ENCODE measurements at regions not wholly inside any gene's neighbourhood (a gene's known extent, or its start where the extent isn't known, plus 50 kb on each side); places are given as distances from the start of the nearest gene placed in this dataset.

DNA sequence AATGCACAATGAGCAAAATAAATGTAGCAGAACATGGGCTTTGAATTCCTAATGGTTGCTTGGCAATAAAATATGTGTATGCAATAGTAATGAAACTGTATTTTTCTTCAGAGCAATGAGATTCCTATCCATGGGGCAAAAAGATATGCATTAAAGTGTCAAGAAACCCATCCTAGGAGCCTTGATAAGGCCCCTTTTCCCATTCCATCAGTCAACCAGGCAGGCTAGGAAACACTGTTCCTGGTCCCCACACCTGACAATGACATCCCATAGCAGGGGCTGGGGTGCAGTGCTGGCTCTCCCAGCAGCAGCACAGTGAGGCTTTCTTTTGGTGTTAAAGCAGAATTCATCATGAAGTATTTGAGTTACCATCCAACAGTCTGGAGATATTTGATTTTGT is 113.3 kb upstream of the AGTR1 start:
- TF ChIP-seq CTCF (IDR thresholded peaks at IDR 0.05 in 2 of 3, conservative IDR thresholded peaks at IDR 0.05 in 1 of 3; ENCODE audit: control insufficient read depth in 2 of 3, extremely low read depth in 1 of 3, insufficient read depth in 1 of 3, low read depth in 3 of 3, low read length in 3 of 3) (no peak), CHD2 (IDR thresholded peaks at IDR 0.05; ENCODE audit: borderline replicate concordance, low read depth, low read length) (no peak), SREBF2 (IDR thresholded peaks at IDR 0.05; ENCODE audit: low read length) (no peak), PBX3 (IDR thresholded peaks at IDR 0.05; ENCODE audit: insufficient replicate concordance, low read depth, low read length) (no peak), DPF2 (IDR thresholded peaks at IDR 0.05) (no peak), CREB1 (IDR thresholded peaks at IDR 0.05; ENCODE audit: low read depth) (no peak), IKZF1 (conservative IDR thresholded peaks at IDR 0.05) (no peak)
- TF ChIP-seq, protein P1, sequence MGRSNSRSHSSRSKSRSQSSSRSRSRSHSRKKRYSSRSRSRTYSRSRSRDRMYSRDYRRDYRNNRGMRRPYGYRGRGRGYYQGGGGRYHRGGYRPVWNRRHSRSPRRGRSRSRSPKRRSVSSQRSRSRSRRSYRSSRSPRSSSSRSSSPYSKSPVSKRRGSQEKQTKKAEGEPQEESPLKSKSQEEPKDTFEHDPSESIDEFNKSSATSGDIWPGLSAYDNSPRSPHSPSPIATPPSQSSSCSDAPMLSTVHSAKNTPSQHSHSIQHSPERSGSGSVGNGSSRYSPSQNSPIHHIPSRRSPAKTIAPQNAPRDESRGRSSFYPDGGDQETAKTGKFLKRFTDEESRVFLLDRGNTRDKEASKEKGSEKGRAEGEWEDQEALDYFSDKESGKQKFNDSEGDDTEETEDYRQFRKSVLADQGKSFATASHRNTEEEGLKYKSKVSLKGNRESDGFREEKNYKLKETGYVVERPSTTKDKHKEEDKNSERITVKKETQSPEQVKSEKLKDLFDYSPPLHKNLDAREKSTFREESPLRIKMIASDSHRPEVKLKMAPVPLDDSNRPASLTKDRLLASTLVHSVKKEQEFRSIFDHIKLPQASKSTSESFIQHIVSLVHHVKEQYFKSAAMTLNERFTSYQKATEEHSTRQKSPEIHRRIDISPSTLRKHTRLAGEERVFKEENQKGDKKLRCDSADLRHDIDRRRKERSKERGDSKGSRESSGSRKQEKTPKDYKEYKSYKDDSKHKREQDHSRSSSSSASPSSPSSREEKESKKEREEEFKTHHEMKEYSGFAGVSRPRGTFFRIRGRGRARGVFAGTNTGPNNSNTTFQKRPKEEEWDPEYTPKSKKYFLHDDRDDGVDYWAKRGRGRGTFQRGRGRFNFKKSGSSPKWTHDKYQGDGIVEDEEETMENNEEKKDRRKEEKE (IDR thresholded peaks at IDR 0.05): no peak
- TF ChIP-seq, protein P2, sequence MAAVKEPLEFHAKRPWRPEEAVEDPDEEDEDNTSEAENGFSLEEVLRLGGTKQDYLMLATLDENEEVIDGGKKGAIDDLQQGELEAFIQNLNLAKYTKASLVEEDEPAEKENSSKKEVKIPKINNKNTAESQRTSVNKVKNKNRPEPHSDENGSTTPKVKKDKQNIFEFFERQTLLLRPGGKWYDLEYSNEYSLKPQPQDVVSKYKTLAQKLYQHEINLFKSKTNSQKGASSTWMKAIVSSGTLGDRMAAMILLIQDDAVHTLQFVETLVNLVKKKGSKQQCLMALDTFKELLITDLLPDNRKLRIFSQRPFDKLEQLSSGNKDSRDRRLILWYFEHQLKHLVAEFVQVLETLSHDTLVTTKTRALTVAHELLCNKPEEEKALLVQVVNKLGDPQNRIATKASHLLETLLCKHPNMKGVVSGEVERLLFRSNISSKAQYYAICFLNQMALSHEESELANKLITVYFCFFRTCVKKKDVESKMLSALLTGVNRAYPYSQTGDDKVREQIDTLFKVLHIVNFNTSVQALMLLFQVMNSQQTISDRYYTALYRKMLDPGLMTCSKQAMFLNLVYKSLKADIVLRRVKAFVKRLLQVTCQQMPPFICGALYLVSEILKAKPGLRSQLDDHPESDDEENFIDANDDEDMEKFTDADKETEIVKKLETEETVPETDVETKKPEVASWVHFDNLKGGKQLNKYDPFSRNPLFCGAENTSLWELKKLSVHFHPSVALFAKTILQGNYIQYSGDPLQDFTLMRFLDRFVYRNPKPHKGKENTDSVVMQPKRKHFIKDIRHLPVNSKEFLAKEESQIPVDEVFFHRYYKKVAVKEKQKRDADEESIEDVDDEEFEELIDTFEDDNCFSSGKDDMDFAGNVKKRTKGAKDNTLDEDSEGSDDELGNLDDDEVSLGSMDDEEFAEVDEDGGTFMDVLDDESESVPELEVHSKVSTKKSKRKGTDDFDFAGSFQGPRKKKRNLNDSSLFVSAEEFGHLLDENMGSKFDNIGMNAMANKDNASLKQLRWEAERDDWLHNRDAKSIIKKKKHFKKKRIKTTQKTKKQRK (IDR thresholded peaks at IDR 0.05; ENCODE audit: low read depth, low read length): no peak
